Upper lobe of left lung (tissue), 6 donors: ENCODE measurements at regions not wholly inside any gene's neighbourhood (a gene's known extent, or its start where the extent isn't known, plus 50 kb on each side); places are given as distances from the start of the nearest gene placed in this dataset.

Experiments used
- ATAC-seq, 2 donors: fragments of 200-7000 bp; cut with Tn5 transposase; one replicate each; pipeline ENCODE4 v1.9.1; 2022; ENCODE audit warnings: mild to moderate bottlenecking in 2 of 2, moderate library complexity in 2 of 2; ENCODE audit not compliant: low FRiP score in 2 of 2
- DNase-seq, 2 donors: peaks; one replicate each; pipeline ENCODE4 v3.0.0-alpha.2; 2019 to 2020
- H3K27ac ChIP-seq, 4 donors: fragments of 200-600 bp; sonication (generic); one replicate each; pipeline ENCODE4 v1.5.1; 2016 to 2019
- H3K27me3 ChIP-seq, 4 donors: fragments of 200-600 bp; sonication (generic); one replicate each; pipeline ENCODE4 v1.5.1; 2017 to 2019
- H3K36me3 ChIP-seq, 4 donors: fragments of 200-600 bp; sonication (generic); one replicate each; pipeline ENCODE4 v1.5.1; 2016 to 2019
- H3K4me1 ChIP-seq, 4 donors: fragments of 200-600 bp; sonication (generic); one replicate each; pipeline ENCODE4 v1.5.1; 2018 to 2019
- H3K4me3 ChIP-seq, 4 donors: fragments of 200-600 bp; sonication (generic); one replicate each; pipeline ENCODE4 v1.5.1; 2017 to 2019; ENCODE audit warnings: mild to moderate bottlenecking in 2 of 4, moderate library complexity in 1 of 4
- H3K9me3 ChIP-seq, 4 donors: fragments of 200-600 bp; sonication (generic); one replicate each; pipeline ENCODE4 v1.5.1; 2018 to 2019
- EP300 ChIP-seq, 4 donors: sonication (generic); formaldehyde crosslinking; IDR thresholded peaks; one replicate each; pipeline ENCODE4 v1.5.1; 2017; ENCODE audit warnings: antibody characterized with exemption in 4 of 4, control low read depth in 2 of 4
- POLR2A ChIP-seq, 4 donors: fragments of 450-650 bp; IDR thresholded peaks; one replicate each; pipeline ENCODE4 v1.5.1; 2016 to 2017; ENCODE audit warnings: antibody characterized with exemption in 4 of 4, mild to moderate bottlenecking in 2 of 4
- POLR2AphosphoS5 ChIP-seq, 2 donors: sonication (generic); formaldehyde crosslinking; IDR thresholded peaks; one replicate each; pipeline ENCODE4 v1.5.1; 2017; ENCODE audit warnings: antibody characterized with exemption in 2 of 2
- whole genome bisulfite sequencing, 2 donors: methylation state at CpG; one replicate each; pipeline ENCODE4 v1.1.5; 2017 to 2018; 5-methylcytosine and 5-hydroxymethylcytosine counted together
- TF ChIP-seq, protein P1 (sequence below), 6 experiments: fragments of 450-650 bp in 4 of 6; fragments of 200-600 bp in 2 of 6; sonication (generic) in 2 of 6; IDR thresholded peaks; one replicate each; pipeline ENCODE4 v1.5.1; 2016 to 2019; ENCODE audit warnings: antibody characterized with exemption in 6 of 6
- donor health status: DM: no; HTN: no; CAD: no; lungs with moderate emphysema.
- donor health status: DM: no; HTN: yes; CAD: no; lungs with severe emphysema.

DNA sequence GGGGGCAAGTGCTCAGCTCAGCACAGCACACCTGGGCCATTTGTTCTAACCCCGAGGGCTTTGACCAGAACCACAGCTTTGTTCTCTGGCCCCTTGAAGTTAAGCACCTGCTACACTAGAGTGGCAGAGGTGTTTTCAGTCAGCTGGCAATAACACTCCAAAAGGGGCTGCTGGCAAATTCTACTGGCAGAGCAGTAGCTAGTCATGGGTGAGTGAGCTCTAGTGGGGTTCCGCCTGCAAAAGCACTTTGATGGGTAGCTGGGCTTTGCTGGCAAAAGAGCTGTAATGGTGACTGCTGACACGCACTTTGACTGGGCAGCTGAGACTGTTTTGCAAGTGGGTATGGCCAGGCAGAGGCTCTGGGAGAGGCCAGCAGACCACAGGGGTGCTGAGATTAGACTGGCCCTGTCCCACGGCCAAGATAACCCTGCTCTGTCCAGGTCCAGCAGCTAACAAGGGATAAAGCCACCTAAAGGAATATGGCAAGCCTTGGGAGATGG is 65.2 kb upstream of the TENT5D start:
- no peaks in the 10 kb centered on the region for H3K4me1 ChIP-seq
- H3K36me3 ChIP-seq = no peaks in the 10 kb centered on the region
- no peaks in the 10 kb centered on the region for H3K27me3 ChIP-seq
- ATAC-seq (no peak), DNase-seq (no peak)
- H3K27ac ChIP-seq = no peak overlapping the region
- no peak overlapping the region for H3K4me3 ChIP-seq
- TF ChIP-seq EP300 (IDR thresholded peaks at IDR 0.05) (no peak), POLR2AphosphoS5 (IDR thresholded peaks at IDR 0.05) (no peak), POLR2A (IDR thresholded peaks at IDR 0.05) (no peak)
- TF ChIP-seq, protein P1, sequence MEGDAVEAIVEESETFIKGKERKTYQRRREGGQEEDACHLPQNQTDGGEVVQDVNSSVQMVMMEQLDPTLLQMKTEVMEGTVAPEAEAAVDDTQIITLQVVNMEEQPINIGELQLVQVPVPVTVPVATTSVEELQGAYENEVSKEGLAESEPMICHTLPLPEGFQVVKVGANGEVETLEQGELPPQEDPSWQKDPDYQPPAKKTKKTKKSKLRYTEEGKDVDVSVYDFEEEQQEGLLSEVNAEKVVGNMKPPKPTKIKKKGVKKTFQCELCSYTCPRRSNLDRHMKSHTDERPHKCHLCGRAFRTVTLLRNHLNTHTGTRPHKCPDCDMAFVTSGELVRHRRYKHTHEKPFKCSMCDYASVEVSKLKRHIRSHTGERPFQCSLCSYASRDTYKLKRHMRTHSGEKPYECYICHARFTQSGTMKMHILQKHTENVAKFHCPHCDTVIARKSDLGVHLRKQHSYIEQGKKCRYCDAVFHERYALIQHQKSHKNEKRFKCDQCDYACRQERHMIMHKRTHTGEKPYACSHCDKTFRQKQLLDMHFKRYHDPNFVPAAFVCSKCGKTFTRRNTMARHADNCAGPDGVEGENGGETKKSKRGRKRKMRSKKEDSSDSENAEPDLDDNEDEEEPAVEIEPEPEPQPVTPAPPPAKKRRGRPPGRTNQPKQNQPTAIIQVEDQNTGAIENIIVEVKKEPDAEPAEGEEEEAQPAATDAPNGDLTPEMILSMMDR (IDR thresholded peaks at IDR 0.05) = no peak
- H3K9me3 ChIP-seq = no peaks in the 10 kb centered on the region
- 61% methylated on average over 4 of the region's 4 CpGs; no CpG with 5 or more reads in 1 of the 2 donors for WGBS, 2 donors
